Small intestine (tissue), 7 donors: ENCODE measurements at regions not wholly inside any gene's neighbourhood (a gene's known extent, or its start where the extent isn't known, plus 50 kb on each side); places are given as distances from the start of the nearest gene placed in this dataset.

Experiments used
- DNase-seq, 2 donors: peaks; one replicate each; pipeline versions ENCODE4 v3.0.0 to v3.0.0-alpha.2; 2013
- FAIRE-seq: peaks from 2 replicates; lab custom pipeline; 2012; peaks lifted over from hg19 to GRCh38; lab: Jason Lieb, UNC
- H3K27ac ChIP-seq, 3 donors: one replicate each; pipeline ENCODE4 v1.5.1; 2013; ENCODE audit warnings: low read length in 2 of 3, mild to moderate bottlenecking in 2 of 3, control low read depth in 1 of 3, inconsistent platforms in 1 of 3, low read depth in 1 of 3, moderate library complexity in 1 of 3
- H3K27me3 ChIP-seq, 3 donors: one replicate each; pipeline ENCODE4 v1.6.1; 2013; ENCODE audit warnings: low read length in 3 of 3, inconsistent platforms in 1 of 3; ENCODE audit not compliant: control insufficient read depth in 3 of 3, insufficient read depth in 3 of 3
- H3K36me3 ChIP-seq, 3 donors: one replicate each; pipeline ENCODE4 v1.6.1; 2013; ENCODE audit warnings: low read length in 3 of 3, inconsistent platforms in 1 of 3, low read depth in 1 of 3, mild to moderate bottlenecking in 1 of 3, moderate library complexity in 1 of 3; ENCODE audit not compliant: control insufficient read depth in 3 of 3, insufficient read depth in 2 of 3
- H3K4me1 ChIP-seq, 3 donors: one replicate each; pipeline ENCODE4 v1.6.1; 2013; ENCODE audit warnings: low read length in 2 of 3, inconsistent platforms in 1 of 3, low read depth in 1 of 3, mild to moderate bottlenecking in 1 of 3, moderate library complexity in 1 of 3; ENCODE audit not compliant: control insufficient read depth in 3 of 3, insufficient read depth in 2 of 3
- H3K4me3 ChIP-seq, 3 donors: one replicate each; pipeline ENCODE4 v1.5.1; 2013; ENCODE audit warnings: low read length in 3 of 3, control low read depth in 1 of 3, inconsistent platforms in 1 of 3, low read depth in 1 of 3, mild to moderate bottlenecking in 1 of 3, moderate library complexity in 1 of 3
- H3K9me3 ChIP-seq, 2 donors: one replicate each; pipeline ENCODE4 v1.6.1; 2013; ENCODE audit warnings: low read depth in 1 of 2, low read length in 1 of 2; ENCODE audit not compliant: control insufficient read depth in 2 of 2, insufficient read depth in 1 of 2
- WGBS, 3 donors: extraction: QIAGEN DNeasy Blood & Tissue Kit; methylation state at CpG; one replicate each; pipeline ENCODE4 v1.1.7; 2013; 5-methylcytosine and 5-hydroxymethylcytosine counted together
- donor health status: healthy with polysubstance abuse.
- donor health status: control.
- donor health status: control.
- donor health status: Bipolar disorder and iron deficiency.
- donor health status: healthy.

DNA sequence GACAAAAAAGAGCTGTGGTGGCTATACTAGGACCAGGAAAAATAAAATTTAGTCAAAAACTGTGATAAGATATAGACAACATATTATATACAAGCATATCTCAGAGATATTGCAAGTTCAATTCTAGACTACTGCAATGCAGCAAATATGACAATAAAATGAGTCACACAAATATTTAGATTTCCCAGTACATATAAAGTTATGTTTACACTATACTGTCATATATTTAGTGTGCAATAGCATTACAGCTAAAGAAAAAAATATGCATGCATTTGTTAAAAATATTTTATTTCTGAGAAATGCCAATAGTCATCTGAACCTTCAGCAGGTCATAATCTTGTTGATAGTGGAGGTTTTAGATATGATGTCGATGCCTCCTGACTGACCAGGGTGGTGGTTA, 72.1 kb downstream of the AKR1C4 start:
- Histone ChIP-seq H3K4me1 (peaks cover 0 to 2% (median 0%) of the 10 kb centered on the region in 3 donors), H3K4me3 (no peak overlapping the region), H3K27ac (no peak overlapping the region), H3K27me3 (no peaks in the 10 kb centered on the region), H3K9me3 (peaks cover 0 to 14% of the 10 kb centered on the region in 2 donors), H3K36me3 (no peaks in the 10 kb centered on the region)
- FAIRE-seq (no peak), DNase-seq (no peak)
- 44 to 82% (median 64%) methylated on average over 1 of the region's 1 CpG for WGBS, 3 donors

DNA sequence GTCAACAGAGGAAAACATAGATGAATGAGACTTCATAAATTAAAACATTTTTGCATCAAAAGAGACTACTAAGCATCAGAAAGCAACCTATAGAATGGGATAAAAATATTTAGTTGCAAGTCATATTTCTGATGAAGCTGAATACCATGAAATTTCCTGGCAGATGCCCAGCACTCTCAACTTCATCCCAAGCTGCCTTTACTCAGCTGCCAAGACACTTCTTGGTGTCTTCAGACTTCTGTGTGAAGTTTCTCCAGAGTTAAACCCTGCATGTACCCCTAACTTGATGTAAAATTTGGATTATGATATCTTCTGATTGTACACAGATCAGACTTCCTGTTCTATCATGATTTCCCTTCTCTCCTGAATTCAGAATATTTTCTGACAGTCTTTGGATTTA, 73.2 kb downstream of the AKR1C4 start:
- H3K27ac ChIP-seq, result no peak overlapping the region

DNA sequence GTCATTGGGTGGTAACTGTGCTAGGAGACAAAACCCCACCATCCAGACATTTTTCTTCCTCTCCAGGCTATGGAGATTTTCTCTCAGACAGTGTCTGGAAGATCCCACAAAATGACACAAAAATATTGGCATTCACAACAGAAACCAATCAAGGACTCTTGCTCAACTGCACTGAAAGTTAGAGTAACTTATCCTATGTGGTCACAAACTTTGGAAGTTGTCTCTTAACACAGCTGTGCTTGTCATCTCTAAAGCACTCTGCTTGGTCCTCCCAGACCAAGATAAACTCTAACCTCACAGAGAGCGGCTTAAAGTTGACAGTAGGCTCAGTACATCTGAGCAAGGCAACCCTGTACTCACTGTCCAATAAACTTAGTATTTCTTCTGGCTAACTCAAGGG, 74.9 kb downstream of the AKR1C4 start:
- no peaks in the 10 kb centered on the region for H3K27me3 ChIP-seq
- no peaks in the 10 kb centered on the region for H3K4me1 ChIP-seq
- no peak overlapping the region for H3K4me3 ChIP-seq
- peaks cover 0 to 5% of the 10 kb centered on the region in 2 donors for H3K9me3 ChIP-seq
- DNase-seq, result no peak
- H3K36me3 ChIP-seq, result no peaks in the 10 kb centered on the region
- FAIRE-seq, result no peak
- 90 to 97% (median 93%) methylated on average over 1 of the region's 1 CpG for WGBS, 3 donors
- H3K27ac ChIP-seq, result no peak overlapping the region

More for the DNA sequence above, 73.2 kb downstream of the AKR1C4 start:
- no peaks in the 10 kb centered on the region for H3K27me3 ChIP-seq
- peaks cover 0 to 11% of the 10 kb centered on the region in 2 donors for H3K9me3 ChIP-seq
- H3K4me3 ChIP-seq, result no peak overlapping the region
- H3K36me3 ChIP-seq, result no peaks in the 10 kb centered on the region
- DNase-seq (no peak), FAIRE-seq (no peak)
- peaks cover 0 to 2% (median 0%) of the 10 kb centered on the region in 3 donors for H3K4me1 ChIP-seq

GRCh38 chr10:5272065-5272803, 75.6 kb downstream of the AKR1C4 start:
- no peaks in the 10 kb centered on the region for H3K27me3 ChIP-seq
- H3K36me3 ChIP-seq, result no peaks in the 10 kb centered on the region
- H3K4me3 ChIP-seq, result no peak overlapping the region
- FAIRE-seq, result no peak
- no peak for DNase-seq
- no peak overlapping the region for H3K27ac ChIP-seq
- H3K4me1 ChIP-seq, result no peaks in the 10 kb centered on the region
- WGBS, 3 donors, result 71 to 82% (median 77%) methylated on average over 3 of the region's 3 CpGs
- peaks cover 0 to 4% of the 10 kb centered on the region in 2 donors for H3K9me3 ChIP-seq

DNA sequence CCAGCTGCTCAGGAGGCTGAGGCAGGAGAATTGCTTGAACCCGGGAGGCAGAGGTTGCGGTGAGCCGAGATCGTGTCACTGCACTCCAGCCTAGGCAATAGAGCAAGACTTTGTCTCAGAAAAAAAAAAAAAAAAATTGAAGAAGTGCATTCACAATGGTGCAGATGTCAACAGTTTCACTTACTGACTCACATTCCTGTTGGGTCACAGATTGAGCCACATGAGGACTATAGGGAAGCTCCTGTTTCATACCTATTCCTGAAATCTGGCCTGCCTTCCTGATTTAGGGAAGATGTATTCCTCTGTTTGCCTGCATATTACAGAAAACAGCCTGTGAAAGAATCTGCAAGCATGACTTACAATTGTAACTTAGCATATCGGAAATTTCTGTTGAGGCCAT, 78.2 kb downstream of the AKR1C4 start:
- 85 to 94% (median 94%) methylated on average over 5 of the region's 5 CpGs for WGBS, 3 donors
- no peak for FAIRE-seq

DNA sequence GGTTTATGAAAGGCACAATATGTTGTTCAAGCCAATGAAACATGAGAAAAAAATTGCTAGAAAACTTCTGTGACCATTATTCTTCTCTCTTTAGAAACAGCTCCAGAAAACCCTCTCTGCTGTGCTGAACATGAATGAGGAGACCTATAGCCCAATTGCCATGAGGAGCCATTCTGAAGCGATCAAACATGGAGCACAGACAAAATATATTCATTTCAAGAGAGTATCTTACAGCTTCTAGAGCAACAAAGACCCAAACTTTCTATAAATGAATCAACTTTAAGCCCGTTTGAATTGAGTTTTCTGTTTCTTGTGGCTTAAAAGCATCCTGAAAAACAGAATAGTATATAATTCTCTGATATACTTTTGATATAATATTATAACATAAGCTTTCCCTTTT, 83.4 kb upstream of the UCN3 start:
- FAIRE-seq (no peak), DNase-seq (no peak)
- 61 to 68% (median 64%) methylated on average over 2 of the region's 2 CpGs for WGBS, 3 donors
- Histone ChIP-seq H3K27ac (no peak overlapping the region), H3K4me3 (no peak overlapping the region), H3K27me3 (no peaks in the 10 kb centered on the region), H3K36me3 (no peaks in the 10 kb centered on the region), H3K9me3 (no peaks in the 10 kb centered on the region), H3K4me1 (no peaks in the 10 kb centered on the region)

More for the DNA sequence above, 78.2 kb downstream of the AKR1C4 start:
- H3K4me1 ChIP-seq, result no peaks in the 10 kb centered on the region
- H3K27me3 ChIP-seq, result no peaks in the 10 kb centered on the region
- H3K4me3 ChIP-seq, result no peak overlapping the region
- H3K9me3 ChIP-seq, result no peaks in the 10 kb centered on the region
- H3K27ac ChIP-seq, result no peak overlapping the region
- no peaks in the 10 kb centered on the region for H3K36me3 ChIP-seq
- DNase-seq, result no peak

- Histone ChIP-seq H3K36me3 (no peaks in the 10 kb centered on the region), H3K4me1 (no peaks in the 10 kb centered on the region), H3K27ac (no peak overlapping the region), H3K27me3 (no peaks in the 10 kb centered on the region), H3K9me3 (no peaks in the 10 kb centered on the region), H3K4me3 (no peak overlapping the region)
- DNase-seq (no peak), FAIRE-seq (no peak)
- WGBS, 3 donors, result 72 to 82% (median 79%) methylated on average over 2 of the region's 2 CpGs
These were observed 82.6 kb upstream of the UCN3 start for GRCh38 chr10:5282137-5282536.

DNA sequence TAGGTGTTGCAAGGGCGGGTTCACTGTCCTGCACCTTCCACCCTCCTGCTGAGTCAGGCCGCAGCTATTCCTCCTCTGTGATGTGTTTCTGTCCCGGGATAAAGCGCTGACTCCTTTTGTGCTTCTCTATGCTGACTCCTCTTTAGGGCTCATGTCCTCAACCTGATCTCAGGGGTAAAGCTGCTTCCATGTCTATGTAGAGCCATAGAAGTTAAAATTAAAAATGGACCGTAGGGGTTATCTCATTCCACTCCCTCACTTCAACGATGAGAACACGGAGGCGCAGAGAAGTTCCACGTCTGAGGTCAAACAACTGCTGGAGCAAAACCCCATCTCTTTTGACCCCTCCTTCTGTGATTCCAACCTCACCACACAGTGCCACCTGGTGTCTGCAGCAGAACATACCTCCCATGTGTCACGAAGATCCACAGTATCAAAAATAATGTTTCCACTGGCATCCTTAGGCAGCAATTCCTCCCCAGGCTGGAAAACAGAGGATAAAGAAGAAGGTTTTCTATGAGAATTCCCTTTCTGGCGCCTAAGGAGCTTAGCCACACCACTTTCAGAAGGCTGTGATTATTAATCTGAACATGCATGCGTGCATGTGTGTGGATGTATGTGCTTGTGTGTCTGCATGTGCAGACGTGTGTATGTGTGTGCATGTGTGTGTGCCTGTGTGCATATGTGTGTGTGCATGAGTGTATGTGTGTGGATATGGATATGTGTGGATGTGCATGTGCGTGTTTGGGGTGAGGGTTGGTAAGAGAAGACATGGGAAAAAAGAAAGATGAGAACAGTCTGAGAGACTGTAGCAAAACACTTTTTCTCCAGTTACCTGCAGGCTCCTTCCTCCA, 81.2 kb upstream of the UCN3 start:
- no peak for FAIRE-seq
- no peak overlapping the region for H3K4me3 ChIP-seq
- DNase-seq, result peak; percentile 78 to 87
- H3K27me3 ChIP-seq, result no peaks in the 10 kb centered on the region
- no peaks in the 10 kb centered on the region for H3K9me3 ChIP-seq
- H3K4me1 ChIP-seq, result no peaks in the 10 kb centered on the region
- no peak overlapping the region for H3K27ac ChIP-seq
- WGBS, 3 donors, result 27 to 51% (median 32%) methylated on average over 14 of the region's 14 CpGs
- H3K36me3 ChIP-seq, result no peaks in the 10 kb centered on the region
